Gastrocnemius medialis (tissue), 4 donors: ENCODE measurements at regions not wholly inside any gene's neighbourhood (a gene's known extent, or its start where the extent isn't known, plus 50 kb on each side); places are given as distances from the start of the nearest gene placed in this dataset.

Source experiments
- CTCF ChIP-seq, 5 experiments: fragments of 450-650 bp in 3 of 5; fragments of 200-600 bp in 2 of 5; sonication (generic) in 2 of 5; IDR thresholded peaks in 4 of 5; conservative IDR thresholded peaks in 1 of 5; 1 replicate in 4 of 5; 2 replicates in 1 of 5; pipeline ENCODE4 v1.5.1; 2016 to 2019; ENCODE audit warnings: antibody characterized with exemption in 5 of 5, mild to moderate bottlenecking in 3 of 5, moderate library complexity in 3 of 5
- POLR2A ChIP-seq, 2 donors: fragments of 450-650 bp; IDR thresholded peaks; one replicate each; pipeline ENCODE4 v1.6.1; 2017; ENCODE audit warnings: antibody characterized with exemption in 2 of 2, mild to moderate bottlenecking in 2 of 2, moderate library complexity in 2 of 2

GRCh38 chr1:60696512-60696911 lies 385.8 kb upstream of the NFIA start:
- TF ChIP-seq CTCF (IDR thresholded peaks at IDR 0.05 in 4 of 5, conservative IDR thresholded peaks at IDR 0.05 in 1 of 5), result no peak
- TF ChIP-seq POLR2A (IDR thresholded peaks at IDR 0.05), result no peak
